ENCODE measurements at regions not wholly inside any gene's neighbourhood (a gene's known extent, or its start where the extent isn't known, plus 50 kb on each side); places are given as distances from the start of the nearest gene placed in this dataset.

- DNase-seq: no peak
Observed at GRCh38 chr11:80163441-80163840, 722.6 kb upstream of the TENM4 start.

GRCh38 chr11:80163011-80163410, 722.2 kb upstream of the TENM4 start:
- no peak for DNase-seq

- DNase-seq: no peak
Observed at GRCh38 chr11:80162387-80162786, 721.6 kb upstream of the TENM4 start.

- no peak for DNase-seq
Observed at GRCh38 chr11:80157447-80157846, 716.6 kb upstream of the TENM4 start.

GRCh38 chr11:80156062-80156461, 715.2 kb upstream of the TENM4 start:
- DNase-seq: no peak

GRCh38 chr11:80155412-80156017, 714.7 kb upstream of the TENM4 start:
- DNase-seq: peak; percentile 23

- no peak for DNase-seq
Observed at GRCh38 chr11:80146232-80146631, 705.4 kb upstream of the TENM4 start.

GRCh38 chr11:80144897-80145594, 704.2 kb upstream of the TENM4 start:
- DNase-seq: no peak

- no peak for DNase-seq
Observed at GRCh38 chr11:80136991-80137390, 696.2 kb upstream of the TENM4 start.

- DNase-seq: no peak
Observed at GRCh38 chr11:80129396-80129795, 688.6 kb upstream of the TENM4 start.

- no peak for DNase-seq
Observed at GRCh38 chr11:80122211-80122610, 681.4 kb upstream of the TENM4 start.

GRCh38 chr11:80118073-80118472, 677.2 kb upstream of the TENM4 start:
- DNase-seq: peak; percentile 24

- no peak for DNase-seq
Observed at GRCh38 chr11:80116796-80117195, 676.0 kb upstream of the TENM4 start.

GRCh38 chr11:80109652-80110051, 668.8 kb upstream of the TENM4 start:
- no peak for DNase-seq

GRCh38 chr11:80109031-80109430, 668.2 kb upstream of the TENM4 start:
- no peak for DNase-seq

GRCh38 chr11:80107415-80107814, 666.6 kb upstream of the TENM4 start:
- DNase-seq: no peak

GRCh38 chr11:80104191-80104590, 663.4 kb upstream of the TENM4 start:
- no peak for DNase-seq

GRCh38 chr11:80103142-80103859, 662.5 kb upstream of the TENM4 start:
- DNase-seq: no peak

GRCh38 chr11:80097146-80097545, 656.3 kb upstream of the TENM4 start:
- DNase-seq: no peak

GRCh38 chr11:80096736-80097135, 655.9 kb upstream of the TENM4 start:
- no peak for DNase-seq

- no peak for DNase-seq
Observed at GRCh38 chr11:80086496-80087055, 645.7 kb upstream of the TENM4 start.

- no peak for DNase-seq
Observed at GRCh38 chr11:80085563-80085962, 644.7 kb upstream of the TENM4 start.

GRCh38 chr11:80084608-80085007, 643.8 kb upstream of the TENM4 start:
- peak; percentile 33 for DNase-seq

- DNase-seq: no peak
Observed at GRCh38 chr11:80083531-80083951, 642.7 kb upstream of the TENM4 start.
